ENCODE measurements at regions not wholly inside any gene's neighbourhood (a gene's known extent, or its start where the extent isn't known, plus 50 kb on each side); places are given as distances from the start of the nearest gene placed in this dataset.

GRCh38 chr6:27592481-27593199, 119.7 kb upstream of the ZNF184 start:
- peak; percentile 81 for DNase-seq
- Mint-ChIP-seq H3K36me3 (ENCODE audit: insufficient read depth in 1 of 3, low read depth in 3 of 3) (no peaks in the 10 kb centered on the region), H3K4me3 (no peak overlapping the region), H3K27me3 (ENCODE audit: low read depth) (peaks cover 14% of the 10 kb centered on the region), H3K9me3 (no peaks in the 10 kb centered on the region), H3K4me1 (peaks cover 3 to 7% of the 10 kb centered on the region in 2 experiments; a peak in 3 of 4 replicates), H3K27ac (no peak overlapping the region)
- Histone ChIP-seq H2BK120ac (ENCODE audit: low read depth, low read length, poor library complexity, severe bottlenecking) (no peak overlapping the region), H3K23me2 (ENCODE audit: insufficient read length, low read depth, low read length, poor library complexity, severe bottlenecking) (peaks cover 22% of the 10 kb centered on the region), H2AK5ac (ENCODE audit: insufficient read length, low read length) (no peak overlapping the region), H3K79me1 (ENCODE audit: insufficient read depth, low read depth, low read length, poor library complexity, severe bottlenecking) (no peaks in the 10 kb centered on the region), H3K27ac (ENCODE audit: insufficient read length, low read depth, low read length) (no peak overlapping the region), H2AFZ (ENCODE audit: low read length) (no peak overlapping the region), H3K27me3 (ENCODE audit: insufficient read depth, low read length) (no peaks in the 10 kb centered on the region; the same call in 1 of the 2 replicates), H3K4me2 (ENCODE audit: insufficient read depth, insufficient read length, low read length) (peak overlapping the region; percentile 97), H2BK5ac (ENCODE audit: insufficient read length, low read length) (no peak overlapping the region), H2BK12ac (ENCODE audit: insufficient read length, low read depth, low read length) (no peak overlapping the region), H3K18ac (ENCODE audit: insufficient read length, low read depth, low read length) (no peak overlapping the region), H4K91ac (ENCODE audit: insufficient read length, low read depth, low read length) (no peak overlapping the region), H3K4me1 (ENCODE audit: insufficient read depth, low read length) (no peaks in the 10 kb centered on the region), H3K14ac (ENCODE audit: insufficient read depth, low read length) (no peak overlapping the region), H4K5ac (ENCODE audit: insufficient read length, low read depth, low read length) (no peak overlapping the region), H4K20me1 (ENCODE audit: control insufficient read depth, insufficient read depth, insufficient read length) (no peaks in the 10 kb centered on the region), H3T11ph (ENCODE audit: low read length) (no peak overlapping the region), H3K9ac (ENCODE audit: extremely low read depth, insufficient read length, low read length) (peak overlapping the region; percentile 51), H3K9me3 (ENCODE audit: control insufficient read depth, low read depth, low read length) (no peaks in the 10 kb centered on the region), H2BK15ac (ENCODE audit: low read depth, low read length) (no peak overlapping the region), H3K23ac (ENCODE audit: insufficient read length, low read depth, low read length) (no peak overlapping the region), H4K8ac (replicated peaks; ENCODE audit: insufficient read length, low read depth, low read length) (no peak overlapping the region), H3K4ac (ENCODE audit: low read depth, low read length) (no peak overlapping the region), H3K79me2 (ENCODE audit: insufficient read depth, low read length) (no peaks in the 10 kb centered on the region), H2BK20ac (ENCODE audit: low read depth, low read length, poor library complexity, severe bottlenecking) (no peak overlapping the region), H3K56ac (ENCODE audit: insufficient read length, low read depth, low read length) (no peak overlapping the region)
- no CpG with 5 or more reads among the region's 22 CpGs for WGBS (ENCODE audit: extremely low coverage, insufficient read length, low lambda C conversion rate)
- TF ChIP-seq, protein P1, sequence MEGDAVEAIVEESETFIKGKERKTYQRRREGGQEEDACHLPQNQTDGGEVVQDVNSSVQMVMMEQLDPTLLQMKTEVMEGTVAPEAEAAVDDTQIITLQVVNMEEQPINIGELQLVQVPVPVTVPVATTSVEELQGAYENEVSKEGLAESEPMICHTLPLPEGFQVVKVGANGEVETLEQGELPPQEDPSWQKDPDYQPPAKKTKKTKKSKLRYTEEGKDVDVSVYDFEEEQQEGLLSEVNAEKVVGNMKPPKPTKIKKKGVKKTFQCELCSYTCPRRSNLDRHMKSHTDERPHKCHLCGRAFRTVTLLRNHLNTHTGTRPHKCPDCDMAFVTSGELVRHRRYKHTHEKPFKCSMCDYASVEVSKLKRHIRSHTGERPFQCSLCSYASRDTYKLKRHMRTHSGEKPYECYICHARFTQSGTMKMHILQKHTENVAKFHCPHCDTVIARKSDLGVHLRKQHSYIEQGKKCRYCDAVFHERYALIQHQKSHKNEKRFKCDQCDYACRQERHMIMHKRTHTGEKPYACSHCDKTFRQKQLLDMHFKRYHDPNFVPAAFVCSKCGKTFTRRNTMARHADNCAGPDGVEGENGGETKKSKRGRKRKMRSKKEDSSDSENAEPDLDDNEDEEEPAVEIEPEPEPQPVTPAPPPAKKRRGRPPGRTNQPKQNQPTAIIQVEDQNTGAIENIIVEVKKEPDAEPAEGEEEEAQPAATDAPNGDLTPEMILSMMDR (conservative IDR thresholded peaks at IDR 0.05): no peak
